Kidney (tissue), 13 donors: ENCODE measurements at regions not wholly inside any gene's neighbourhood (a gene's known extent, or its start where the extent isn't known, plus 50 kb on each side); places are given as distances from the start of the nearest gene placed in this dataset.

Experiments
- DNase-seq, 5 donors: peaks; one replicate each; pipeline ENCODE4 v3.0.0-alpha.2; 2013 to 2020
- FAIRE-seq: peaks from 2 replicates; lab custom pipeline; 2012; peaks lifted over from hg19 to GRCh38; lab: Jason Lieb, UNC
- H3K27ac ChIP-seq, 2 donors: one replicate each; pipeline ENCODE4 v1.7.0; 2013; ENCODE audit warnings: low read depth in 2 of 2, low read length in 2 of 2, inconsistent platforms in 1 of 2
- H3K27me3 ChIP-seq: one replicate; pipeline ENCODE4 v1.7.1; 2013; ENCODE audit warnings: low read length, inconsistent platforms; ENCODE audit not compliant: control insufficient read depth, insufficient read depth
- H3K36me3 ChIP-seq, 3 donors: one replicate each; pipeline versions ENCODE4 v1.7.0 to v1.7.1; 2013; ENCODE audit warnings: low read length in 3 of 3, control low read depth in 1 of 3, inconsistent platforms in 1 of 3; ENCODE audit not compliant: insufficient read depth in 3 of 3, control insufficient read depth in 2 of 3
- H3K4me1 ChIP-seq, 3 donors: one replicate each; pipeline versions ENCODE4 v1.7.0 to v1.7.1; 2013; ENCODE audit warnings: low read length in 3 of 3, inconsistent platforms in 1 of 3, low read depth in 1 of 3; ENCODE audit not compliant: control insufficient read depth in 2 of 3, insufficient read depth in 2 of 3
- H3K4me3 ChIP-seq, 3 donors: one replicate each; pipeline versions ENCODE4 v1.7.0 to v1.8.1; 2013; ENCODE audit warnings: low read length in 3 of 3, control low read depth in 1 of 3, inconsistent platforms in 1 of 3
- H3K9ac ChIP-seq, 3 donors: one replicate each; pipeline versions ENCODE4 v1.7.0 to v1.7.1; 2013; ENCODE audit warnings: low read length in 3 of 3, control low read depth in 1 of 3, inconsistent platforms in 1 of 3
- H3K9me3 ChIP-seq, 3 donors: one replicate each; pipeline versions ENCODE4 v1.7.0 to v1.7.1; 2013; ENCODE audit warnings: low read length in 3 of 3, control low read depth in 1 of 3, inconsistent platforms in 1 of 3; ENCODE audit not compliant: control insufficient read depth in 2 of 3, insufficient read depth in 1 of 3
- CTCF ChIP-seq: IDR thresholded peaks from 3 replicates; pipeline ENCODE4 v1.5.1; 2012; ENCODE audit warnings: mild to moderate bottlenecking, moderate library complexity, borderline replicate concordance; ENCODE audit not compliant: insufficient read depth; ENCODE audit errors: extremely low read depth
- intact Hi-C: fragments of 100-400 bp; cut with DNase I; formaldehyde crosslinking; loops from one replicate; pipeline ENCODE4 v1.11.1; 2022
- donor health status: control.
- donor health status: control.
- donor health status: control.
- donor health status: control.
- donor health status: control.
- donor health status: DM: yes; HTN: yes; CAD: no.
- donor health status: Normal renal cell carcinoma (clear cell type).

GRCh38 chr6:123712831-123713230, 76.1 kb upstream of the TRDN start:
- no peak overlapping the region for H3K4me3 ChIP-seq
- no peak overlapping the region for H3K9ac ChIP-seq
- DNase-seq, result no peak
- no peak overlapping the region for H3K27ac ChIP-seq
- no peak for FAIRE-seq
- no peak for TF ChIP-seq CTCF
- no peaks in the 10 kb centered on the region for H3K27me3 ChIP-seq
- no peaks in the 10 kb centered on the region for H3K9me3 ChIP-seq
- intact Hi-C loops, result loop anchor here (10.0 kb wide), 1 partner anchor 298 kb away; no protein-coding TSS in a partner anchor
- H3K36me3 ChIP-seq, result no peaks in the 10 kb centered on the region
- no peaks in the 10 kb centered on the region for H3K4me1 ChIP-seq

- no peak overlapping the region for H3K4me3 ChIP-seq
- H3K36me3 ChIP-seq, result no peaks in the 10 kb centered on the region
- H3K27me3 ChIP-seq, result no peaks in the 10 kb centered on the region
- TF ChIP-seq CTCF, result no peak
- FAIRE-seq (no peak), DNase-seq (no peak)
- H3K9ac ChIP-seq, result no peak overlapping the region
- H3K9me3 ChIP-seq, result no peaks in the 10 kb centered on the region
- intact Hi-C loops, result no loop called here
- no peak overlapping the region for H3K27ac ChIP-seq
- no peaks in the 10 kb centered on the region for H3K4me1 ChIP-seq
These were observed 66.2 kb upstream of the TRDN start for GRCh38 chr6:123702943-123703342.

DNA sequence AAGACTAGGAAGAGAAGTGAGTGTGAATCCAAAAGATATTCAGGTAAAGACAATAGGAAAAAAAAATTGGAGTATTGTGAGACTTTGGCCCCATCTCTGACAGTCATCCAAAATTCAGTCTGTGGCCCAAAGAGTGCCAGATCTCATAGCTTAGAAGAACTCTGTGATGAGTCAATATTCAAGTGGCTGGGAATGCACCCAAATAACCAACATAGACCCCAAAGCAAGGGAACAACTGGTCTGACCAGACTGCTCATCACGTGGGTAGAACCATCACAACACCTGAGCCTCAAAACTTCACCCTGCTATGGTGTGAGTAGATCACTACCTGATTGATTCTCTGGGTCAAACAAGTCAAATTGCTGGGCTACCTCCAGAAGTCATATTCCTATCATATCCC, 51.1 kb upstream of the TRDN start:
- H3K27ac ChIP-seq, result no peak overlapping the region
- TF ChIP-seq CTCF, result no peak
- H3K27me3 ChIP-seq, result no peaks in the 10 kb centered on the region
- no peak overlapping the region for H3K4me3 ChIP-seq
- intact Hi-C loops, result no loop called here
- FAIRE-seq (no peak), DNase-seq (no peak)
- H3K9ac ChIP-seq, result no peak overlapping the region
- no peaks in the 10 kb centered on the region for H3K36me3 ChIP-seq
- no peaks in the 10 kb centered on the region for H3K4me1 ChIP-seq
- no peaks in the 10 kb centered on the region for H3K9me3 ChIP-seq
